GM21723 (cell line): ENCODE measurements at regions not wholly inside any gene's neighbourhood (a gene's known extent, or its start where the extent isn't known, plus 50 kb on each side); places are given as distances from the start of the nearest gene placed in this dataset.
A peak's percentile ranks its signal among the peaks of the same experiment; 100 is the strongest.
"Not testable (repeated sequence)": the region's sequence is repeated elsewhere in the genome, so short reads cannot be mapped to it uniquely, and the experiment has no call there.

ENCODE experiments used
- ATAC-seq: cut with Tn5 transposase; IDR thresholded peaks from one replicate; pipeline ENCODE4 v1.9.1; 2021; ENCODE audit warnings: mild to moderate bottlenecking, moderate library complexity; ENCODE audit not compliant: unreplicated experiment

DNA sequence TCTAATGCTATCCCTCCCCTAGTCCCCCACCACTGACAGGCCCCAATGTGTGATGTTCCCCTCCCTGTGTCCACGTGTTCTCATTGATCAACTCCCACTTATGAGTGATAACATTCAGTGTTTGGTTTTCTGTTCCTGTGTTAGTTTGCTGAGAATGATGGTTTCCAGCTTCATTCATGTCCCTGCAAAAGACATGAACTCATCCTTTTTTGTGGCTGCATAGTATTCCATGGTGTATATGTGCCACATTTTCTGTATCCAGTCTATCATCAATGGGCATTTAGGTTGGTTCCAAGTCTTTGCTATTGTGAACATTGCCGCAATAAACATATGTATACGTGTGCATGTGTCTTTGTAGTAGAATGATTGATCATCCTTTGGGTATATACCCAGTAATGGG is 153.1 kb downstream of the OR13H1 start:
- not testable (repeated sequence) for ATAC-seq

DNA sequence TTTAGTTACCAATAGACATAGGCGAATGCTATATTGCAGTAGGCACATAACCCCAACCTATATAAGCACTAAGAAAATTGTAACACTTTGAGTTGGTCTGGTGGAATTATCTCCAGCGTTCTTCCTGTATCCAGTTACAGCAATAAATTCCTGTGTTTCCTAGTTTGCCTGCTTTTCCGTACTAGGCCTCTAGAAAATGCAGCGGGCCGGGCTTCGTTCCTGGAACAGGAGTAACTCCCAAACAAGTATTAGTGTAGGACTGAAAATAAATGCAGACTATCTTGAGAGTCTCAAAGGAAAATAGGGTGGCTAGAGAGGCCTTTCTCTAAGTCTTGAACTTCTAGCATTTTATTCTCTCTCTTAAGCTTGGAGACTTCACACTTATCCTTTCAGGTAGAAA is 159.8 kb downstream of the OR13H1 start:
- ATAC-seq, result no peak

GRCh38 chrX:131704136-131704695 is 160.3 kb downstream of the OR13H1 start:
- ATAC-seq, result peak; percentile 62

DNA sequence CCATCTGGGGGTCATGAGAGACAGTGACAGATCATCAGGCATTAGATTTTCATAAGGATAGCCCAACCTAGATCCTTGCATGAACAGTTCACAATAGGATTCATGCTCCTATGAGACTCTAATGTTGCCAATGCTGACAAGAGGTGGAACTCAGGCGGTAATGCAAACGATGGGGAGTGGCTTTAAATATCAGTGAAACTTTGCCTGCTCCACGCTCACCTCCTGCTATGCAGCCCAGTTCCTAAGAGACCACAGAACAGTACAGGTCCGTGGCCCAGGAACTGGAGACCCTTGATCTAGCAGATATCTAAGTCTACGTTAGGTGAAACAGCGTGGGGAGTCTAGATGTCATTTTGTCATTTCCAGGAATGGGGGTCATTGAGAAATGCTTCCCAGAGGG is 165.7 kb downstream of the OR13H1 start:
- ATAC-seq, result no peak

DNA sequence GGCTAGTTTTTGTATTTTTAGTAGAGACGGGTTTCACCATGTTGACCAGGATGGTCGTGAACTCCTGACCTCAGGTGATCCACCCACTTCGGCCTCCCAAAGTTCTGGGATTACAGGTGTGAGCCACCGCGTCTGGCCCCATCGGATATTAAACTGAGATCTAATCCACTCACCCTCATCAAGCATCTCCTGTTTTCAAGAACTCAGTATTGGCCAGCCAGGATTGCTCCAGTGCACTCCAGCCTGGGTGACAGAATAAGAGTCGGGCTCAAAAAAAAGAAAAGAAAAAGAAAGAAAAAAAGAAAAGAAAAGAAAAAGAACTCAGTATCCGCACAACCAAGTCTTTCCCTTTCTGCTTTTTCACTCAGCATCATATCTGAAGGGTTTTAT is 167.6 kb downstream of the OR13H1 start:
- ATAC-seq, result no peak

- no peak for ATAC-seq
Measured at GRCh38 chrX:131723646-131724045, 179.8 kb downstream of the OR13H1 start.

- no peak for ATAC-seq
Measured at GRCh38 chrX:131724292-131724691, 180.4 kb downstream of the OR13H1 start.

DNA sequence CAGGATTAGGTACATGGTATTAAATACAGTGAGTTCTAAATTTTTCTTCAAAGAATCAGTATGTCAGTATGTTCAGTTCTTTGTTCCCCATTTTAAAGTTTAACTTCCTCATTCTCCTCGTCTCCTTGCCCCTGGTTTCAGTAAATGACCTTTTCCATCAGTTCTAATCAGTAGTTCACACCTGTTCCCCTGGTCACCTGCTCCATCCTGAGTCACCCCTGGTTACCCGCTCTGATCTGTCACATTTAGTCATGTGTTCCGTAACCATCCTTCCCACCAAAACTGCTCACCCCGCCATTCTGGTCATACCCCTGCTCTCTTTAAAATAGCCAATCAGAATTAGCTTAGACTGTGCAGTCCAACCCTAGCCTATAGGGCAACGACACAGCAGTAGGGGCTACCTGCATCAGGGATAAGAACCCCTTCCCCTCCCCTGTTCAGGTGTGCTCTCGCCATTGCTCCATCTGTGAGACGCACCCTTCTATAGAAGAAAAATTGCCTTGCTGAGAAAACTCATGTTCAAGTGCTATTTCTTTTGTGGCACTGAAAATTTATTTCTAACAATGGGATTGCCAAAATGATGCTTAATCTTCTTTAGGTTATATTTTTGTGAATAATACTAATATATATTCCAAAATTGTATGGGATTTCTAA is 181.3 kb downstream of the OR13H1 start:
- no peak for ATAC-seq

GRCh38 chrX:131727778-131728177 is 183.9 kb downstream of the OR13H1 start:
- no peak for ATAC-seq

- peak; percentile 72 for ATAC-seq
Measured at GRCh38 chrX:131728295-131729145, 184.6 kb downstream of the OR13H1 start.

DNA sequence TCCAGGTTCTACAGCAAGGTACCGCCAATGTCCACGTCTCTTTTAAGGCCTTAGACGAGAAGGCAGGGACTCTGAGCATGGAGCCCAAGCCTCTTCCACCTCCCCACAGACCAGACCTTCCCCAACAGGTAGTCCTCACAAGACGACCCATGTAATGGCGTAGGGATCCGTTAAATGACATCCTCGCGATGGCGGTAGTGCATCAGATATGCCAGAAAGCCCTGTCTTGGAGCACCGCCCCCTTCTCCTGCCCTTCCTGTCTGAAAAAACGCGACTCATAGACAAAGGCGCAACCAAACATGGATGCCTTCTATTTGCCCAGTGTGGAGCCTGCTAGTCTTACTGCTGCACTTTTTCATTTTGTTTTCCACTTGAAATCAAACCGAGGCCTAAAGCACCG is 185.4 kb downstream of the OR13H1 start:
- ATAC-seq, result peak; percentile 62

- peak; percentile 85 for ATAC-seq
Measured at GRCh38 chrX:131734621-131735020, 190.7 kb downstream of the OR13H1 start.

DNA sequence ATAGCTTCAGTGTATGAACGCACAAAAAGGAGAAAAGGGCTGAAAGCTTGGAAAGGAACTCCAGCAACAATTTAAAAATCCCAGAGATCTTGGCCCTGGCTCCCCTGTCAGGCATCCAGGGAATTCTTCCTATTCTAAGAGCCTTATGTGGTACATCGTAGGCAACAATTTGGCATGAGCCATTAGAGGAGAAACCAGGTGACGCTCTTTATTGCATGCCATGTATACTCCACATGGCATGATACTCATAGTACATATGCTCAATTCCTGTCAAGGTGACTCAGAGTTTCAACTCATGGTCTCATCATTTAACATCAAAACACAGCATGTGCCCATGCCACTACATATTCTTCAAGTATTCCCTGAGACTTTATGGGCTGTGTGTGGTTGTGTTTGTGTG is 191.3 kb downstream of the OR13H1 start:
- ATAC-seq, result no peak

- ATAC-seq, result no peak
Measured at GRCh38 chrX:131739823-131740222, 195.9 kb downstream of the OR13H1 start.

DNA sequence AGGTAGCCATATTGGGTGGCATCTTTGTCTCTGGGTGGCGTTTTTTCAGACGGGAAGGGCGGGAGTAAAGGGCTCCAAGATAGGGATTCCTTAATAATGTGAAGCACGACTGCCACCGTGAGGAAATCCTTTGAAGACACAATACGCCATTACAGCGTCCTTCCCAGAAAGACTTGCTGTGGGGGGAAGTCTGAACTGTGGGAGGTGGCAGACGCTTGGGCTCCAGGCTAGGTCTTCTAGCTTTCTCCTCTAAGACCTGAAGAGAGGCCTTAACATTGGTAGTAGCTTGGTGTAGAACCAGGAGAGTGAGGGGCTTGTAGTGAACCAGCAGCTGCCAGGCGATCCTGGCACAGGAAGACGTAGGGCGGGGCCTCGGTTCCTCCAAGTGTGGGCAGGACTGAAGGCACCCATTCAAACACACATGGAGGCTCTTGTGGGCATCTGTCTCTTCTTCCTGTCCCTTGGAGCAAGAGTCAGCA is 197.3 kb downstream of the OR13H1 start:
- ATAC-seq, result peak; percentile 69

DNA sequence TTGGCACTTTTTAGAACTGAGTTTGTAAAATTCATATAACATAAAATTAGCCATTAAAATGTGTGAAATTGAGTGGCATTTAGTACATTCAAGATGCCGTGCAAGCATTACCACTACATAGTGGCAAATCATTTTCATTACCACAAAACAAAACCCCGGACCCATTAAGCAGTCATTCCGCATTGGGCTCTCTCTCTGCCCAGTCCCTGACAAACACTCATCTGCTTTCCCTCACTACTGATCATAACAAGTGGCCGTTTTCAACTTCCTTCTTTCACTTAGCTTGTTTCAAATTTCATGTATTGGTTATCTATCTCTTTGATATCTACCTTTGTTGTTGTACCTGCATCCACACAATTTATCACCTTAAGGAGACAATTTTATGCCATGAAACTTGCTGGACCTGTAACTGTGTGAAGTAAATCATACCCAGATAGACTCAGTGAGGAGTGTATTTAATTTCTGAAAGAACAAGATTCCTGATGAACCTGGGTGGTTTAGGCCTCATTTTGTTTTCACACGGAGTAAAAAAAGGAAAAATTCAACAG is 202.1 kb downstream of the OR13H1 start:
- no peak for ATAC-seq

- ATAC-seq, result peak; percentile 48
Measured at GRCh38 chrX:131746491-131746968, 202.7 kb downstream of the OR13H1 start.

GRCh38 chrX:131747173-131747572 is 203.3 kb downstream of the OR13H1 start:
- peak; percentile 72 for ATAC-seq

- peak; percentile 67 for ATAC-seq
Measured at GRCh38 chrX:131752493-131753198, 208.8 kb downstream of the OR13H1 start.

DNA sequence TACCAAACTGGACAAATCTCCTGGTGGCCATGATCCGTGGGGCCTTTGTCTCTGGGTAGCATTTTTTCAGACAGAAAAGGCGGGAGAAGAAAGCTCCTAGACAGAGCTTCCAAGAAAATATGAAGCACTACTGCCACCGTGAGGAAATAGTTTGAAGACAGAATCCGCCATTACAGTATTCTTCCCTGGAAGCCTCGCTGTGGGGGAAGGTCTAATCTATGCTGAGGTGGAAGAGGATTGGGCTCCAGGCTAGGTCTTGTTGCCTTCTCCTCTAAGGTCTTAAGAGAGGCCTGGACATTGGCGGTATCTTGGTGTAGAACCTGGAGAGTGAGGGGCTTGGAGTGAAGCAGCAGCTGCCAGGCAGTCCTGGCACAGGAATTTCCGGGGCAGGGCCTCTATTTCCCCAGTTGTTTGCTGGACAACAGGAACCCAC is 218.9 kb downstream of the OR13H1 start:
- ATAC-seq, result peak; percentile 61

DNA sequence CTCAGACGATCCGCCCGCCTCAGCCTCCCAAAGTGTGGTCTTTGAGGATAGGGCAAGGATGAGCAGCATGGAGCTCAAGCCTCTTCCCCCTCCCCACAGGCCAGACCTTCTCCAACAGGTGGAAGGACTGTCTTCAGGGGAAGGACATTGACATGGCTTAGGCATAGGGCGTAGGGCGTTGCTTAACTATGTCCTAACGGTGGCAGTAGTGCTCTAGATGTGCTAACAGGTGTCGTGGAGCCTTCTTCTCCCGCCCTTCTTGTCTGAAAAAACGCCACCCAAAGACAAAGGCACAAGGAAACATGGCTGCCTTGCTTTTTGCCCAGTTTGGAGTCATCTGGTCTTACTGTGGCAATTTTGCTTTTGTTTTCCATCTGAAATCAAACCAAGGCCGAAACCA is 219.8 kb downstream of the OR13H1 start:
- peak; percentile 77 for ATAC-seq
